ENCODE measurements at regions not wholly inside any gene's neighbourhood (a gene's known extent, or its start where the extent isn't known, plus 50 kb on each side); places are given as distances from the start of the nearest gene placed in this dataset.

DNA sequence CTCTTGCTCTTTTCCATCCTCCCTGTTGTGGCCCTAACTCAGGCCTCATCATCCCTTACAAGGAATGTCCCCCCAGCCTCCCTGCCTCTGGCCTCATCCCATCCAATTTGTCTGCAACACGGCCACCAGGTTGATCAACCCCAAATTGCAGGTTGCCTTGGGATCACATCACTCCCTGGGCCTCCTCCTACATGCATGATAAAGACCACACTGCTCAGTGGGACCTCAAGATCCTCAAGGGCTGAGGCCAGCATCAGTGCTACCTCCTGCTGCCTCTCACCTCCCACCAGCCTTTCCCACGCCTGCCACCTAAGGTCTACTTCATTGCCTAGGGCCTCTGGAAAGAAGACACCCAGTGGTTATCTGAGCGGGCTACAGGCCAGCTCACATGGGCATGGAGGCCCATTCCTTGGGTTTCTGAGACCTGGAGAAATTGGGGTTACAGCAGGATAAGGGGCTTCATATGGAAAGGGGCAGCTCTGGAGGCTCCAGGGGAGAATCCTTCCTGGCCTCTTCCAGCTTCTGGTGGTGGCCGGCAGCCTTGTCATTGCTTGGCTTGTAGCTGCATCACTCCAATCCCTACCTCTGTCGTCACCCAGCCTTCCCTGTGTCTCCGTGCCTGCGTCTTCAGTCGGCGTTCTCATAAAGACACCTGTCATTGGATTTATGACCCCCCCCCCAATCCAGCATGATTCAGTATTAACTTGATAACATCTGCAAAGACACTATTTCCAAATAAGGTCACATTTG is 60.5 kb downstream of the KLHDC7A start:
- TF ChIP-seq CTCF (conservative IDR thresholded peaks at IDR 0.05; ENCODE audit: control insufficient read depth, insufficient read depth, low read depth, low read length) = no peak
- no peak for DNase-seq (ENCODE audit: low read depth)
- H3K4me3 ChIP-seq (ENCODE audit: control insufficient read depth, low read depth, low read length) = no peak overlapping the region

DNA sequence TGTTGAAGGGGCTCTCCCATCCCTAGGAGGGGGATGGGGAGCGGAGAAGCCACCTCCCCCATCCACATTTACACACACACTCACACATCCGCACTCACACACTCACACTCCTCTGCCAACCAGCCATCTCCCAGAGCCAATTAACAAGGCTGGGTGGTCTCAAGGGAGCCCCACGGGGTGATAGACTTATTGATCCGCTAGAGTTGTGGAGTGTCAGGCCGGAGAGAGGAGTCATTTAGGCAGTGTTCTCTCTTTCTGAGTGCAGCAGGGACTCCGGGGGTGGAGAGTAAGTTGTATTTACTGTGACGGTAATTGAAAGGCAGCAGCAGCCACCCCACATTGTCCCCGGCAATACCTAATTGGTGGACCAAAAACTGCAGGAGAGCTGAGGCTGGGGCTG is 61.6 kb downstream of the KLHDC7A start:
- DNase-seq (ENCODE audit: low read depth) = no peak
- H3K4me3 ChIP-seq (ENCODE audit: control insufficient read depth, low read depth, low read length) = no peak overlapping the region
- no peak for TF ChIP-seq CTCF (conservative IDR thresholded peaks at IDR 0.05; ENCODE audit: control insufficient read depth, insufficient read depth, low read depth, low read length)

DNA sequence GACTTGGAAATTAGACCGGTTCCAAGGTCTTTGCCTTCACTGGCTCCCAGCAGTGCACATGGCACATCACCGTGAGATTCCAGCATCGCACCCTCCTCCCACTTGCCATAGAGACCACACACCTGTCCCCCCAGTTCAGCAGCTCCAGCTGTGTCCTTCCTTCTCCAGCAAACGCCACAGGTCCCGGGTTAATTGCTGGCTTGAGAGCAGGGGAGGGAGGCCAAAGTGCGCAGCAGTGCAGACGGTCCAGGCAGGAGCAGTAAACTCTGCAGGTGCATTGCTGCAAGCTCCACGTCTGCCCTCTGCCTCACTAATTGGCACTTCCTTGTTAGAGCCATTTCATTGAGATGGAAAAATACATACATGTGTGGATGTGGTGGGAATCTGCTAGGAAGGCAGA is 65.3 kb downstream of the KLHDC7A start:
- DNase-seq (ENCODE audit: low read depth) = no peak
- no peak for TF ChIP-seq CTCF (conservative IDR thresholded peaks at IDR 0.05; ENCODE audit: control insufficient read depth, insufficient read depth, low read depth, low read length)
- no peak overlapping the region for H3K4me3 ChIP-seq (ENCODE audit: control insufficient read depth, low read depth, low read length)

DNA sequence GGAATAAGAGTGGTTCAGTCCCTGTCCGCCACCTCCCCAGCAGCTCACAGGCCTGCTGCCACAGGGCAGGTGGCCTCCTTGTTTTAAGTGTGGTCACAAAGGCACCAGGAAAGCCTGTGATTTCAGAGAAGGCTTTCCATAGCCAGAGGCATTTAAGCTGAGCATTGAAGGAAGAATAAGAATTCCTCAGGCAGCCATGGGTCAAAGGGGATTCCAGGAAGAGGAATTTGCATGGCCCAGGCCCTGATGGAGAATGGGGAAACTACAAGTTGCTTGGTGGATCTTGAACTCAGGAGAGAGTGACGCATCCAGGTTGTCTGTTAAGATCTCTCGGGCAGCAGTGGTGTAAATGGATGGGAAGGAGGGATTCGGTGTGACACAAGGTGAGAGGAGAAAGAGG is 66.7 kb downstream of the KLHDC7A start:
- DNase-seq (ENCODE audit: low read depth) = no peak
- no peak overlapping the region for H3K4me3 ChIP-seq (ENCODE audit: control insufficient read depth, low read depth, low read length)
- no peak for TF ChIP-seq CTCF (conservative IDR thresholded peaks at IDR 0.05; ENCODE audit: control insufficient read depth, insufficient read depth, low read depth, low read length)

GRCh38 chr1:18548643-18549042 is 67.9 kb downstream of the KLHDC7A start:
- no peak for TF ChIP-seq CTCF (conservative IDR thresholded peaks at IDR 0.05; ENCODE audit: control insufficient read depth, insufficient read depth, low read depth, low read length)
- no peak for DNase-seq (ENCODE audit: low read depth)
- no peak overlapping the region for H3K4me3 ChIP-seq (ENCODE audit: control insufficient read depth, low read depth, low read length)

DNA sequence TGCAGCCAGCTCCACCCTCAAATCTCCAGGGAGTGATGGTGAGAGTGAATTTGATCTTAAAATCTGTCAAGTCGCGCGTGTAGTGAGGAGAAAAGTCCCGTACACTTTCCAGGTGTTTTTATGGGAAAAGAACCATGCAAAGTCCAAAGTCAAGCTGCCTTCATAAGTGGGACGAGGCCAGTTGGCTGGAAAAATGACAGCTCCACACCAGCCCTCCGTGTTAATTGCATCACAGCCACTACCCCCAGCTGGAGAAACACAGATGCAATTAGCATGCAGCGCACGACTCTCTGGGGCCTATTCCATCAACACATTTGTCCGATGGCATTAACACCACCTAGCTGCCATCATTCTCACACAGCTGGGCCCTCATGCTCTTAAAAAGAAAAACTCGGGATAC is 68.4 kb downstream of the KLHDC7A start:
- H3K4me3 ChIP-seq (ENCODE audit: control insufficient read depth, low read depth, low read length) = no peak overlapping the region
- no peak for DNase-seq (ENCODE audit: low read depth)
- TF ChIP-seq CTCF (conservative IDR thresholded peaks at IDR 0.05; ENCODE audit: control insufficient read depth, insufficient read depth, low read depth, low read length) = no peak

GRCh38 chr1:18549906-18550305 is 69.2 kb downstream of the KLHDC7A start:
- DNase-seq (ENCODE audit: low read depth) = no peak
- no peak for TF ChIP-seq CTCF (conservative IDR thresholded peaks at IDR 0.05; ENCODE audit: control insufficient read depth, insufficient read depth, low read depth, low read length)

More at GRCh38 chr1:18549906-18550305, 69.2 kb downstream of the KLHDC7A start:
- no peak overlapping the region for H3K4me3 ChIP-seq (ENCODE audit: control insufficient read depth, low read depth, low read length)
